Mesendoderm (in vitro differentiated cells): ENCODE measurements at regions not wholly inside any gene's neighbourhood (a gene's known extent, or its start where the extent isn't known, plus 50 kb on each side); places are given as distances from the start of the nearest gene placed in this dataset. TPM values are rescaled to one million over a fixed set of nuclear protein-coding genes. Genes with fewer than 3 reads are reported as not detected.

Experiments used
- DNase-seq: peaks from one replicate; pipeline ENCODE4 v3.0.0; 2013
- H2AK5ac ChIP-seq: 2 replicates; pipeline ENCODE4 v1.6.1; 2013; ENCODE audit warnings: low read length, inconsistent platforms
- H2BK120ac ChIP-seq: 2 replicates; pipeline ENCODE4 v1.6.1; 2013; ENCODE audit warnings: low read depth, mild to moderate bottlenecking, low read length, moderate library complexity, mixed read lengths
- H2BK15ac ChIP-seq: replicated peaks from 2 replicates; pipeline ENCODE4 v1.6.1; 2013; ENCODE audit warnings: low read depth, mild to moderate bottlenecking, moderate library complexity
- H2BK5ac ChIP-seq: 2 replicates; pipeline ENCODE4 v1.6.1; 2013; ENCODE audit warnings: low read length, inconsistent platforms
- H3K18ac ChIP-seq: 2 replicates; pipeline ENCODE4 v1.6.1; 2013; ENCODE audit warnings: mild to moderate bottlenecking, low read length, mixed read lengths
- H3K23ac ChIP-seq: one replicate; pipeline ENCODE4 v1.6.1; 2013; ENCODE audit warnings: low read length
- H3K27ac ChIP-seq: 2 replicates; pipeline ENCODE4 v1.5.1; 2013; ENCODE audit warnings: low read depth, mild to moderate bottlenecking, inconsistent platforms, low read length, moderate library complexity
- H3K27me3 ChIP-seq: 2 replicates; pipeline ENCODE4 v1.6.1; 2013; ENCODE audit warnings: low read length, control low read depth, mild to moderate bottlenecking, inconsistent platforms; ENCODE audit not compliant: insufficient read depth, poor library complexity
- H3K36me3 ChIP-seq: 2 replicates; pipeline ENCODE4 v1.6.1; 2013; ENCODE audit warnings: low read length, inconsistent platforms; ENCODE audit not compliant: control insufficient read depth, insufficient read depth
- H3K4ac ChIP-seq: one replicate; pipeline ENCODE4 v1.6.1; 2013; ENCODE audit warnings: low read depth, mild to moderate bottlenecking, low read length, moderate library complexity
- H3K4me1 ChIP-seq: 2 replicates; pipeline ENCODE4 v1.6.1; 2013; ENCODE audit warnings: low read depth, low read length, inconsistent platforms; ENCODE audit not compliant: control insufficient read depth
- H3K4me2 ChIP-seq: 2 replicates; pipeline ENCODE4 v1.6.1; 2013; ENCODE audit warnings: low read length
- H3K4me3 ChIP-seq: 2 replicates; pipeline ENCODE4 v1.5.1; 2013; ENCODE audit warnings: mild to moderate bottlenecking, low read length
- H3K56ac ChIP-seq: one replicate; pipeline ENCODE4 v1.6.1; 2013; ENCODE audit warnings: low read length
- H3K79me1 ChIP-seq: 2 replicates; pipeline ENCODE4 v1.6.1; 2013; ENCODE audit warnings: low read length, inconsistent platforms
- H3K79me2 ChIP-seq: 2 replicates; pipeline ENCODE4 v1.6.1; 2013; ENCODE audit warnings: mild to moderate bottlenecking, low read length; ENCODE audit not compliant: control insufficient read depth, insufficient read depth
- H3K9ac ChIP-seq: 2 replicates; pipeline ENCODE4 v1.6.1; 2013; ENCODE audit warnings: low read length, inconsistent platforms
- H4K5ac ChIP-seq: one replicate; pipeline ENCODE4 v1.6.1; 2013; ENCODE audit warnings: low read length
- H4K8ac ChIP-seq: one replicate; pipeline ENCODE4 v1.6.1; 2013; ENCODE audit warnings: low read depth, mild to moderate bottlenecking, control low read depth, low read length, moderate library complexity
- WGBS: extraction: QIAGEN DNeasy Blood & Tissue Kit; methylation state at CpG from one replicate; pipeline ENCODE4 v1.1.7; 2013; ENCODE audit warnings: low lambda C conversion rate, missing lambda C conversion rate; ENCODE audit not compliant: insufficient coverage; ENCODE audit errors: extremely low coverage; 5-methylcytosine and 5-hydroxymethylcytosine counted together
- small RNA-seq: library from polyadenylated mRNA; stranded (forward); fragments of <200 nt; extraction: miRNeasy Mini kit (QIAGEN cat#:217004); gene quantifications from one replicate; pipeline ENCODE3, GENCODE V24; 2013; ENCODE audit not compliant: insufficient read depth

DNA sequence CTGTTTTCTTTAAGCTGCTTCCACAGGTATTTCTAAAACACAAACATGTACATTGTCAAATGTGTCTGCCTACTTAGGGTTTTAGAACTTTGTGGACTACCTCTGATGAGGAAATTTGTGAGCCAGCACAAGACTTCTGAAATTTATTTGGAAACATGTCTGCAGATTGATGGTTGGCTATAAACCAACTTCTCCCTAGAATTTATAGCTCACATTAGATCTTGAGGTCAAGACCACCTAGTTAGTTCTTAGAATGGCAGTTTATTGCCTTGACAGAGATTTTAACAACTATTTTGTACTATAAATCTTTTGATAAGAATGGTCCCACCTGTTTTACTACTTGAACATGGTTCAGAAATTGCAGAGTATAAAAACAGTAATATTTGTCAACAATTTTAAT lies 72.7 kb upstream of the AADAT start:
- no peak overlapping the region for H3K18ac ChIP-seq
- no peak overlapping the region for H3K4me3 ChIP-seq
- H3K56ac ChIP-seq, result no peak overlapping the region
- H2BK15ac ChIP-seq, result no peak overlapping the region
- no peak overlapping the region for H4K5ac ChIP-seq
- H3K4me2 ChIP-seq, result no peak overlapping the region
- H3K27ac ChIP-seq, result no peak overlapping the region
- no peak overlapping the region for H3K4ac ChIP-seq
- DNase-seq, result no peak
- H3K79me1 ChIP-seq, result no peaks in the 10 kb centered on the region
- no peaks in the 10 kb centered on the region for H3K36me3 ChIP-seq
- no peaks in the 10 kb centered on the region for H3K27me3 ChIP-seq
- H3K9ac ChIP-seq, result no peak overlapping the region
- no peaks in the 10 kb centered on the region for H3K4me1 ChIP-seq
- H2BK120ac ChIP-seq, result no peak overlapping the region
- no peaks in the 10 kb centered on the region for H3K79me2 ChIP-seq
- H2BK5ac ChIP-seq, result no peak overlapping the region
- no peak overlapping the region for H4K8ac ChIP-seq
- no peak overlapping the region for H2AK5ac ChIP-seq
- no peak overlapping the region for H3K23ac ChIP-seq

DNA sequence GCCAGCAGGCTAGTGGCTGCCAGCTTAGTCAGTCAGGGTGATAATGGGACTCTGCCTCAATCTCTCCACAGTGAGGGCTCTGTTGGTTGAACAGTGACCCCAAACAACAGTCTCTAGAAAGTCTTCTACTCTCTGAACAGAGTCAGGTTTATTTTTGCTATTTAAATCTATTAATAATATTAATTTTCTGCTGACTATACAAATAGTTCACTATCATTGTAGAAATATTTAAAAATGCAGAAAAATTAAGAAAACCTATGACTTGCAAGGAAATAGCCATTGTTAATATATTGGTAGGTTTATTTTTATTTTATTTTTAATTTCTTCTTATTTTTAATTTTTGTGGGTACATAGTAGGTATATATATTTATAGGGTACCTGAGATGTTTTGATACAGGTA lies 67.9 kb upstream of the AADAT start:
- Histone ChIP-seq H4K8ac (no peak overlapping the region), H3K36me3 (no peaks in the 10 kb centered on the region), H3K79me2 (no peaks in the 10 kb centered on the region), H2BK15ac (no peak overlapping the region), H3K4me3 (no peak overlapping the region), H3K27me3 (no peaks in the 10 kb centered on the region), H3K79me1 (no peaks in the 10 kb centered on the region), H3K4me2 (no peak overlapping the region), H2BK5ac (no peak overlapping the region), H3K4ac (no peak overlapping the region), H3K18ac (no peak overlapping the region), H3K56ac (no peak overlapping the region), H3K4me1 (no peaks in the 10 kb centered on the region), H2AK5ac (no peak overlapping the region), H2BK120ac (no peak overlapping the region), H3K9ac (no peak overlapping the region), H4K5ac (no peak overlapping the region), H3K23ac (no peak overlapping the region), H3K27ac (no peak overlapping the region)
- DNase-seq, result no peak

DNA sequence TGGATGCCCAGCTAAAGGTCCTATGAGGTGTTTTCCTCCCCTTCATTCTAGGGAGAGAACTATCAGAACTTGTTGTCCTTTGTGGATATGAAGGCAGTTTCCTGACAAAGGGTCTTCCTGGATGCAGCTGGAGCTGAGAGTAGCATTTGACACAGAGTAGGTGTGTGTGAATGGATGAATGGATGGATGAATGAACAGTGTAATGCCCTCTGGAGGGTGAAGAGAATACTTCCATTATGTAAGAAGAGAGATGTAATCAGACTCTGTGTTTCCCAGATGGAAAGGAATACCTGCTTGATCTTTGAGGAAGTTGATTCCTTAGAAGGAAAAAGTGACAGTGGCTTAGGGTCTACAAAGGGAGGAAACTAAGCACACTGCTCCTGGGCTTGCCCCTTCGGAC lies 55.4 kb upstream of the AADAT start:
- Histone ChIP-seq H2AK5ac (no peak overlapping the region), H4K5ac (no peak overlapping the region), H3K4me3 (no peak overlapping the region), H3K79me2 (no peaks in the 10 kb centered on the region), H2BK5ac (no peak overlapping the region), H3K18ac (no peak overlapping the region), H3K27ac (no peak overlapping the region), H3K4me1 (no peaks in the 10 kb centered on the region), H2BK120ac (no peak overlapping the region), H3K4me2 (no peak overlapping the region), H3K9ac (no peak overlapping the region), H3K27me3 (no peaks in the 10 kb centered on the region), H2BK15ac (no peak overlapping the region), H3K36me3 (no peaks in the 10 kb centered on the region), H3K79me1 (no peaks in the 10 kb centered on the region), H3K4ac (no peak overlapping the region), H3K56ac (no peak overlapping the region), H3K23ac (no peak overlapping the region), H4K8ac (no peak overlapping the region)
- peak; percentile 19 for DNase-seq
- no CpG with 5 or more reads among the region's 1 CpG for whole genome bisulfite sequencing

DNA sequence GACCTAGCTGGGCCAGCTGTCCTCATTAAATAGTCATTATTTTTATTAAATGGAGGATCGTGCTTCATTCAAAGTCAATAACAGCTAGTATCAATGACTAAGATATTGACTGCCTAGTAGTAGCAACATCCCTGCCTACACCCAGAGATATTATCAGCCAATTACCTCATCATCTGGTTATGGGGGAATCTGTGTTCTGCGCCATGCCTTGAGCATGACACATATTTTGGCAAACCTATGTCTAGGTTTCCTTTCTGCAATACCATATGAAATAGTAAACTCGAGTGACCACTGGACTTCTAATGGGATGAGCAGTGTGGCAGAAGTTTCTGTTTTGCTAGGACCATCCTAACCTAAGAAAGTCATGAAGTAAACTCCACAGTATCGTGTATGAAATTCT lies 50.0 kb upstream of the AADAT start:
- H4K8ac ChIP-seq, result no peak overlapping the region
- no peaks in the 10 kb centered on the region for H3K27me3 ChIP-seq
- no peak overlapping the region for H3K9ac ChIP-seq
- no peaks in the 10 kb centered on the region for H3K4me1 ChIP-seq
- no peak overlapping the region for H2AK5ac ChIP-seq
- H3K56ac ChIP-seq, result no peak overlapping the region
- H3K18ac ChIP-seq, result no peak overlapping the region
- no peak overlapping the region for H2BK5ac ChIP-seq
- no peak overlapping the region for H3K4me2 ChIP-seq
- WGBS, result no CpG with 5 or more reads among the region's 4 CpGs
- H3K79me2 ChIP-seq, result no peaks in the 10 kb centered on the region
- no peak overlapping the region for H3K4me3 ChIP-seq
- H3K27ac ChIP-seq, result no peak overlapping the region
- no peak overlapping the region for H2BK120ac ChIP-seq
- H4K5ac ChIP-seq, result no peak overlapping the region
- no peak for DNase-seq
- H3K4ac ChIP-seq, result no peak overlapping the region
- H3K36me3 ChIP-seq, result no peaks in the 10 kb centered on the region
- H2BK15ac ChIP-seq, result no peak overlapping the region
- no peak overlapping the region for H3K23ac ChIP-seq
- H3K79me1 ChIP-seq, result no peaks in the 10 kb centered on the region

Small RNA genes lying in the stretch of these regions (small RNA-seq; reads per million reads assigned to genes)
- not detected for gene AC097486.1
- gene MIR6082, result not detected
- not detected for gene RNU6ATAC13P
